H1 (cell line): ENCODE measurements at regions not wholly inside any gene's neighbourhood (a gene's known extent, or its start where the extent isn't known, plus 50 kb on each side); places are given as distances from the start of the nearest gene placed in this dataset.

Source experiments
- CTCF ChIA-PET: fragments of 300-600 bp; sonication (Branson Sonifier 250); formaldehyde crosslinking; loops from one replicate; lab custom pipeline; 2021; ENCODE audit not compliant: partially characterized antibody; lab: Charles Lee
- POLR2A ChIA-PET: fragments of 300-600 bp; sonication (Branson Sonifier 250); formaldehyde crosslinking; loops from one replicate; lab custom pipeline; 2021; ENCODE audit warnings: inconsistent platforms; ENCODE audit not compliant: partially characterized antibody; lab: Charles Lee
- DNase-seq, 2 experiments: peaks; one replicate each; pipeline versions ENCODE4 v3.0.0 to v3.0.0-alpha.2; 2010 to 2022; ENCODE audit warnings: low spot score in 2 of 2, low read depth in 1 of 2, mixed read lengths in 1 of 2
- FAIRE-seq: peaks from 2 replicates; lab custom pipeline; 2011; peaks lifted over from hg19 to GRCh38; lab: Jason Lieb, UNC
- H2AFZ ChIP-seq: 2 replicates; pipeline ENCODE4 v1.8.1; 2012; ENCODE audit warnings: low read length, inconsistent platforms
- H2AK5ac ChIP-seq: 2 replicates; pipeline ENCODE4 v1.6.1; 2013; ENCODE audit warnings: low read depth, low read length
- H2BK120ac ChIP-seq: replicated peaks from 2 replicates; pipeline ENCODE3; 2013; ENCODE audit warnings: low read depth, low read length, inconsistent platforms
- H2BK12ac ChIP-seq: 2 replicates; pipeline ENCODE4 v1.6.1; 2013; ENCODE audit warnings: low read depth, low read length
- H2BK15ac ChIP-seq: 2 replicates; pipeline ENCODE4 v1.6.1; 2013; ENCODE audit warnings: low read length
- H2BK20ac ChIP-seq: 2 replicates; pipeline ENCODE4 v1.6.1; 2013; ENCODE audit warnings: low read length
- H2BK5ac ChIP-seq: 2 replicates; pipeline ENCODE4 v1.6.1; 2013; ENCODE audit warnings: low read depth, low read length
- H3K14ac ChIP-seq: 2 replicates; pipeline ENCODE4 v1.6.1; 2013; ENCODE audit warnings: inconsistent platforms; ENCODE audit not compliant: insufficient read length
- H3K18ac ChIP-seq: 2 replicates; pipeline ENCODE4 v1.6.1; 2013; ENCODE audit warnings: low read length; ENCODE audit errors: extremely low read depth
- H3K23ac ChIP-seq: 2 replicates; pipeline ENCODE4 v1.6.1; 2013; ENCODE audit warnings: inconsistent platforms; ENCODE audit not compliant: insufficient read length
- H3K23me2 ChIP-seq: 2 replicates; pipeline ENCODE4 v1.6.1; 2013; ENCODE audit warnings: low read depth, low read length
- H3K27ac ChIP-seq: 2 replicates; pipeline ENCODE4 v1.6.1; 2011; ENCODE audit warnings: low read depth, low read length, inconsistent platforms
- H3K27me3 ChIP-seq, 4 experiments: replicated peaks in 1 of 4; 1 replicate in 1 of 4; 2 replicates in 3 of 4; pipeline versions ENCODE4 v1.6.1 to v1.8.1; 2011 to 2013; ENCODE audit warnings: low read length in 3 of 4, mild to moderate bottlenecking in 3 of 4, inconsistent platforms in 2 of 4, mixed read lengths in 2 of 4, moderate library complexity in 1 of 4; ENCODE audit not compliant: control insufficient read depth in 3 of 4, insufficient read depth in 3 of 4; ENCODE audit errors: extremely low read depth in 1 of 4
- H3K36me3 ChIP-seq, 4 experiments: 2 replicates each; pipeline versions ENCODE4 v1.6.1 to v1.8.1; 2011 to 2013; ENCODE audit warnings: mild to moderate bottlenecking in 4 of 4, low read length in 3 of 4, moderate library complexity in 2 of 4, control low read depth in 1 of 4, inconsistent platforms in 1 of 4; ENCODE audit not compliant: insufficient read depth in 4 of 4, control insufficient read depth in 2 of 4
- H3K4ac ChIP-seq: replicated peaks from 2 replicates; pipeline ENCODE3; 2013; ENCODE audit warnings: low read length, low read depth, mixed read lengths, inconsistent platforms; ENCODE audit not compliant: insufficient read length
- H3K4me1 ChIP-seq, 4 experiments: replicated peaks in 1 of 4; 1 replicate in 1 of 4; 2 replicates in 3 of 4; pipeline versions ENCODE4 v1.6.1 to v1.8.1; 2011 to 2013; ENCODE audit warnings: low read length in 3 of 4, inconsistent platforms in 2 of 4, mixed read lengths in 1 of 4; ENCODE audit not compliant: insufficient read depth in 4 of 4, control insufficient read depth in 3 of 4
- H3K4me2 ChIP-seq, 2 experiments: 2 replicates each; pipeline versions ENCODE4 v1.6.1 to v1.8.1; 2011 to 2013; ENCODE audit warnings: low read depth in 2 of 2, low read length in 2 of 2, control low read depth in 1 of 2, inconsistent platforms in 1 of 2, mild to moderate bottlenecking in 1 of 2; ENCODE audit not compliant: insufficient read depth in 1 of 2
- H3K4me3 ChIP-seq, 4 experiments: fragments of 200-600, 300-600 bp in 1 of 4; sonication (generic), shearing (Covaris generic), sonication (Bioruptor Twin) in 1 of 4; 2 replicates each; pipeline versions ENCODE4 v1.5.1 to v1.8.1; 2011 to 2016; ENCODE audit warnings: low read length in 4 of 4, low read depth in 3 of 4, control low read depth in 2 of 4, inconsistent platforms in 2 of 4, mild to moderate bottlenecking in 2 of 4, mixed read lengths in 1 of 4, moderate library complexity in 1 of 4; ENCODE audit not compliant: insufficient read depth in 2 of 4; ENCODE audit errors: extremely low read depth in 1 of 4
- H3K56ac ChIP-seq: replicated peaks from 2 replicates; pipeline ENCODE3; 2013; ENCODE audit warnings: low read depth, mild to moderate bottlenecking, mixed read lengths, low read length, inconsistent platforms; ENCODE audit not compliant: insufficient read length
- H3K79me1 ChIP-seq: 2 replicates; pipeline ENCODE4 v1.6.1; 2013; ENCODE audit warnings: low read depth, low read length, control low read depth
- H3K79me2 ChIP-seq, 2 experiments: 2 replicates each; pipeline versions ENCODE4 v1.6.1 to v1.8.1; 2012 to 2013; ENCODE audit warnings: low read length in 2 of 2, mild to moderate bottlenecking in 2 of 2, inconsistent platforms in 1 of 2; ENCODE audit not compliant: insufficient read depth in 2 of 2, control insufficient read depth in 1 of 2
- H3K9ac ChIP-seq, 4 experiments: replicated peaks in 1 of 4; 1 replicate in 1 of 4; 2 replicates in 3 of 4; pipeline versions ENCODE4 v1.6.1 to v1.8.1; 2011 to 2013; ENCODE audit warnings: low read depth in 3 of 4, low read length in 3 of 4, control low read depth in 2 of 4, mild to moderate bottlenecking in 2 of 4, moderate library complexity in 2 of 4, inconsistent platforms in 1 of 4; ENCODE audit errors: extremely low read depth in 1 of 4
- H3K9me3 ChIP-seq, 2 experiments: 2 replicates each; pipeline versions ENCODE4 v1.6.1 to v1.8.1; 2012 to 2013; ENCODE audit warnings: mild to moderate bottlenecking in 2 of 2, moderate library complexity in 2 of 2, control low read depth in 1 of 2, inconsistent platforms in 1 of 2, low read depth in 1 of 2, low read length in 1 of 2, mixed read lengths in 1 of 2; ENCODE audit not compliant: insufficient read depth in 2 of 2
- H4K20me1 ChIP-seq, 2 experiments: replicated peaks in 1 of 2; 2 replicates each; pipeline versions ENCODE3 to v1.8.1; 2011 to 2013; ENCODE audit warnings: inconsistent platforms in 2 of 2, low read length in 2 of 2, mild to moderate bottlenecking in 1 of 2; ENCODE audit not compliant: insufficient read depth in 2 of 2, control insufficient read depth in 1 of 2
- H4K5ac ChIP-seq: 2 replicates; pipeline ENCODE4 v1.6.1; 2013; ENCODE audit warnings: low read length, low read depth, mixed read lengths, inconsistent platforms; ENCODE audit not compliant: insufficient read length
- H4K8ac ChIP-seq: 2 replicates; pipeline ENCODE4 v1.8.0; 2013; ENCODE audit warnings: mild to moderate bottlenecking, moderate library complexity, low read length, inconsistent platforms; ENCODE audit not compliant: insufficient read depth; ENCODE audit errors: extremely low read depth
- H4K91ac ChIP-seq: replicated peaks from 2 replicates; pipeline ENCODE3; 2013; ENCODE audit warnings: low read length, mixed read lengths, inconsistent platforms; ENCODE audit not compliant: insufficient read length
- CEBPB ChIP-seq: IDR thresholded peaks from 2 replicates; pipeline ENCODE4 v1.6.1; 2012; ENCODE audit warnings: low read depth, low read length
- EP300 ChIP-seq, 2 experiments: IDR thresholded peaks; 1 replicate in 1 of 2; 2 replicates in 1 of 2; pipeline ENCODE4 v1.6.1; 2011 to 2012; ENCODE audit warnings: low read depth in 2 of 2, low read length in 2 of 2, mild to moderate bottlenecking in 2 of 2, borderline replicate concordance in 1 of 2, inconsistent platforms in 1 of 2, moderate library complexity in 1 of 2
- FOSL1 ChIP-seq: IDR thresholded peaks from 2 replicates; pipeline ENCODE4 v1.6.1; 2011; ENCODE audit warnings: mild to moderate bottlenecking, low read depth, low read length, moderate library complexity; ENCODE audit not compliant: insufficient read depth
- NRF1 ChIP-seq: IDR thresholded peaks from 2 replicates; pipeline ENCODE4 v1.6.1; 2011; ENCODE audit warnings: mild to moderate bottlenecking, low read depth, low read length, improper control_type of control experiment
- RAD21 ChIP-seq, 2 experiments: IDR thresholded peaks in 1 of 2; conservative IDR thresholded peaks in 1 of 2; 2 replicates each; pipeline ENCODE4 v1.6.1; 2011; ENCODE audit warnings: low read depth in 2 of 2, low read length in 2 of 2, improper control_type of control experiment in 1 of 2, inconsistent platforms in 1 of 2, mild to moderate bottlenecking in 1 of 2, moderate library complexity in 1 of 2
- RXRA ChIP-seq: IDR thresholded peaks from 2 replicates; pipeline ENCODE4 v1.6.1; 2011; ENCODE audit warnings: low read depth, mild to moderate bottlenecking, low read length, moderate library complexity; ENCODE audit not compliant: insufficient read depth
- TAF1 ChIP-seq: IDR thresholded peaks from 2 replicates; pipeline ENCODE4 v1.6.1; 2011; ENCODE audit warnings: mild to moderate bottlenecking, low read depth, low read length
- WGBS, 2 experiments: shearing (Covaris generic) in 1 of 2; methylation state at CpG; one replicate each; pipeline versions ENCODE4 v1.1.6 to v1.1.7; 2013 to 2015; ENCODE audit warnings: low lambda C conversion rate in 2 of 2, mixed read lengths in 2 of 2, inconsistent platforms in 1 of 2, low coverage in 1 of 2, missing lambda C conversion rate in 1 of 2; ENCODE audit not compliant: insufficient replicate concordance in 2 of 2, insufficient coverage in 1 of 2, insufficient read length in 1 of 2; ENCODE audit errors: extremely low coverage in 1 of 2, missing lambda C conversion rate in 1 of 2; 5-methylcytosine and 5-hydroxymethylcytosine counted together
- TF ChIP-seq, protein P1 (sequence below): IDR thresholded peaks from 2 replicates; pipeline ENCODE4 v1.6.1; 2012; ENCODE audit warnings: inconsistent platforms

DNA sequence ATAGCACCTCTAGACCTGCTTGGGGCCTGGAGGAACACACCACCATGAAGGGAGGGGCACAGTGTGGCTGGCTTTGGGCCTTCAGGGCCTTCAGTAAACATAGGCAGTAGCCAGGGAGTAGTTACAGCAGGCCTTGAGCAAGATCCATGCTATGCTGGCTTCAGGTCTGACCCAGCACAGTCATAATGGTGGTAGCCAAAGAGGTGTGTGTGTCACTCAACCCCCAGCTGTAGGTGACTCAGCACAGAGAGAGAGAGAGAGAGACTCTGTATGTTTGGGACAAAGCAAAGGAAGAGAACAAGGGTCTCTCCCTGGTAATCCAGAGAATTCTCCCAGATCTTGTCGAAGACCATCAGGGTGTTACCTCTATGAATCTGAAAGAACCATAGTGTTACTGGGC lies 250.5 kb upstream of the PKN2 start:
- no peak overlapping the region for H2BK20ac ChIP-seq
- DNase-seq (no peak), FAIRE-seq (no peak)
- no peak overlapping the region for H2BK12ac ChIP-seq
- no peak overlapping the region for H2BK120ac ChIP-seq
- H3K27ac ChIP-seq, result no peak overlapping the region
- TF ChIP-seq RAD21 (IDR thresholded peaks at IDR 0.05 in 1 of 2, conservative IDR thresholded peaks at IDR 0.05 in 1 of 2; ENCODE audit: low read depth in 2 of 2, low read length in 2 of 2) (peak in 1 of 2 experiments; percentile 27; a peak in 3 of 4 replicates), FOSL1 (no peak), EP300 (IDR thresholded peaks at IDR 0.05; ENCODE audit: borderline replicate concordance in 1 of 2, low read depth in 2 of 2, low read length in 2 of 2) (no peak), TAF1 (no peak), CEBPB (no peak), RXRA (no peak), NRF1 (no peak)
- TF ChIP-seq, protein P1, sequence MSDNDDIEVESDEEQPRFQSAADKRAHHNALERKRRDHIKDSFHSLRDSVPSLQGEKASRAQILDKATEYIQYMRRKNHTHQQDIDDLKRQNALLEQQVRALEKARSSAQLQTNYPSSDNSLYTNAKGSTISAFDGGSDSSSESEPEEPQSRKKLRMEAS, result no peak
- no peak overlapping the region for H2AK5ac ChIP-seq
- H3K4ac ChIP-seq, result no peak overlapping the region
- ChIA-PET CTCF (interaction anchor here (1.5 kb wide), 1 partner anchor 74 kb away, joined by 3 read pairs; no protein-coding TSS in a partner anchor), POLR2A (no interaction called here)
- no peaks in the 10 kb centered on the region for H3K23me2 ChIP-seq
- no peaks in the 10 kb centered on the region for H3K27me3 ChIP-seq
- no peaks in the 10 kb centered on the region for H4K20me1 ChIP-seq
- H3K56ac ChIP-seq, result no peak overlapping the region
- no peak overlapping the region for H3K4me3 ChIP-seq
- H2BK5ac ChIP-seq, result no peak overlapping the region
- no peaks in the 10 kb centered on the region for H3K4me1 ChIP-seq
- H3K9me3 ChIP-seq, result no peaks in the 10 kb centered on the region
- no peak overlapping the region for H3K9ac ChIP-seq
- no peaks in the 10 kb centered on the region for H3K36me3 ChIP-seq
- H4K91ac ChIP-seq, result no peak overlapping the region
- no peak overlapping the region; the same call in 1 of the 2 replicates for H2BK15ac ChIP-seq
- no peak overlapping the region for H4K8ac ChIP-seq
- no peak overlapping the region for H3K23ac ChIP-seq
- H3K79me1 ChIP-seq, result no peaks in the 10 kb centered on the region
- no peaks in the 10 kb centered on the region for H3K79me2 ChIP-seq
- no peak overlapping the region for H3K4me2 ChIP-seq
- no peak overlapping the region for H3K14ac ChIP-seq
- 75% methylated on average over 1 of the region's 1 CpG; no CpG with 5 or more reads in 1 of the 2 experiments for WGBS, 2 experiments
- H2AFZ ChIP-seq, result no peak overlapping the region
- no peak overlapping the region for H3K18ac ChIP-seq
- H4K5ac ChIP-seq, result no peak overlapping the region
